PC-9 (cell line): ENCODE measurements at regions not wholly inside any gene's neighbourhood (a gene's known extent, or its start where the extent isn't known, plus 50 kb on each side); places are given as distances from the start of the nearest gene placed in this dataset.
A peak's percentile ranks its signal among the peaks of the same experiment; 100 is the strongest.

Experiments
- BruUV-seq: library from RNA; stranded (reverse); fragments of 400-500 nt; replicated peaks from 2 replicates; lab custom pipeline; 2021; lab: Mats Ljungman, UMichigan
- CTCF ChIA-PET: fragments of 300-600 bp; sonication (Branson Sonifier 250); formaldehyde crosslinking; loops from one replicate; lab custom pipeline; 2022; ENCODE audit warnings: antibody characterized with exemption; lab: Charles Lee
- POLR2A ChIA-PET: fragments of 300-600 bp; sonication (Branson Sonifier 250); formaldehyde crosslinking; loops from one replicate; lab custom pipeline; 2022; ENCODE audit warnings: antibody characterized with exemption; ENCODE audit not compliant: unreplicated experiment; lab: Charles Lee
- DNase-seq, 2 experiments: peaks; one replicate each; pipeline versions ENCODE4 v3.0.0 to v3.0.0-alpha.2; 2015 to 2022; ENCODE audit warnings: mixed read lengths in 1 of 2
- H2AFZ ChIP-seq: fragments of 200-600 bp; sonication (generic); 2 replicates; pipeline ENCODE4 v1.8.1; 2017; ENCODE audit warnings: antibody characterized with exemption
- H3F3A ChIP-seq: fragments of 200-600 bp; sonication (generic); 2 replicates; pipeline ENCODE4 v1.8.1; 2017; ENCODE audit warnings: antibody characterized with exemption, mild to moderate bottlenecking, low read depth; ENCODE audit not compliant: insufficient read depth
- H3K27ac ChIP-seq: fragments of 200-600 bp; sonication (generic); 2 replicates; pipeline ENCODE4 v1.6.1; 2016; ENCODE audit warnings: mixed run types
- H3K27me3 ChIP-seq: fragments of 200-600 bp; sonication (generic); 2 replicates; pipeline ENCODE4 v1.6.1; 2016; ENCODE audit warnings: low read depth, mixed run types; ENCODE audit not compliant: insufficient read depth
- H3K36me3 ChIP-seq: fragments of 200-600 bp; sonication (generic); 2 replicates; pipeline ENCODE4 v1.6.1; 2016; ENCODE audit warnings: low read depth, mixed run types
- H3K4me1 ChIP-seq: fragments of 200-600 bp; sonication (generic); replicated peaks from 2 replicates; pipeline ENCODE4 v1.6.1; 2016; ENCODE audit warnings: mixed run types; ENCODE audit not compliant: insufficient read depth
- H3K4me2 ChIP-seq: fragments of 200-600 bp; sonication (generic); 2 replicates; pipeline ENCODE4 v1.6.1; 2017; ENCODE audit warnings: mixed run types
- H3K4me3 ChIP-seq: fragments of 200-600 bp; sonication (generic); 2 replicates; pipeline ENCODE4 v1.6.1; 2016; ENCODE audit warnings: mixed run types
- H3K79me2 ChIP-seq: fragments of 200-600 bp; sonication (generic); 2 replicates; pipeline ENCODE4 v1.6.1; 2017; ENCODE audit warnings: low read depth, mixed run types
- H3K9me2 ChIP-seq: fragments of 200-600 bp; sonication (generic); 2 replicates; pipeline ENCODE4 v1.8.1; 2017; ENCODE audit warnings: mild to moderate bottlenecking; ENCODE audit not compliant: insufficient read depth
- H3K9me3 ChIP-seq: fragments of 200-600 bp; sonication (generic); 2 replicates; pipeline ENCODE4 v1.8.1; 2016; ENCODE audit warnings: low read depth; ENCODE audit not compliant: insufficient read depth
- H4K20me1 ChIP-seq: fragments of 200-600 bp; sonication (generic); 2 replicates; pipeline ENCODE4 v1.8.1; 2017; ENCODE audit not compliant: insufficient read depth
- CTCF ChIP-seq: fragments of 200-600 bp; sonication (generic); conservative IDR thresholded peaks from 2 replicates; pipeline ENCODE4 v1.6.1; 2017; ENCODE audit warnings: mixed run types, antibody characterized with exemption, mild to moderate bottlenecking, moderate library complexity
- EZH2 ChIP-seq: fragments of 200-600 bp; sonication (generic); IDR thresholded peaks from 2 replicates; pipeline ENCODE4 v1.8.0; 2017; ENCODE audit warnings: antibody characterized with exemption, low read depth
- intact Hi-C: fragments of 100-400 bp; cut with micrococcal nuclease; formaldehyde crosslinking; loops from one replicate; pipeline ENCODE4 v1.10.0; 2022; ENCODE audit not compliant: unreplicated experiment

- no peak overlapping the region for H2AFZ ChIP-seq
- no peaks in the 10 kb centered on the region for H3K9me2 ChIP-seq
- TF ChIP-seq EZH2 (no peak), CTCF (no peak)
- no peaks in the 10 kb centered on the region for H3K27me3 ChIP-seq
- POLR2A ChIA-PET, result interaction anchor here (0.5 kb wide), 1 partner anchor 8 kb away, joined by 4 read pairs; no protein-coding TSS in a partner anchor
- no peaks in the 10 kb centered on the region for H4K20me1 ChIP-seq
- H3F3A ChIP-seq, result peaks cover 23% of the 10 kb centered on the region
- intact Hi-C loops, result no loop called here
- H3K4me3 ChIP-seq, result no peak overlapping the region
- peaks cover 66% of the 10 kb centered on the region for H3K4me1 ChIP-seq
- H3K36me3 ChIP-seq, result no peaks in the 10 kb centered on the region
- H3K27ac ChIP-seq, result no peak overlapping the region
- H3K9me3 ChIP-seq, result no peaks in the 10 kb centered on the region
- no peaks in the 10 kb centered on the region for H3K79me2 ChIP-seq
- no peak overlapping the region for H3K4me2 ChIP-seq
- no TSS peak for BruUV-seq
- CTCF ChIA-PET, result no interaction called here
- no peak for DNase-seq
These were observed 59.1 kb upstream of the MPEG1 start for GRCh38 chr11:59271811-59272327.

GRCh38 chr11:59271247-59271755 lies 58.6 kb upstream of the MPEG1 start:
- TF ChIP-seq EZH2, result no peak
- no peak for TF ChIP-seq CTCF
- no peak for DNase-seq
- ChIA-PET CTCF (no interaction called here), POLR2A (no interaction called here)
- H4K20me1 ChIP-seq, result no peaks in the 10 kb centered on the region
- H3K4me1 ChIP-seq, result peaks cover 71% of the 10 kb centered on the region
- H3F3A ChIP-seq, result peaks cover 27% of the 10 kb centered on the region
- BruUV-seq, result no TSS peak
- H3K27me3 ChIP-seq, result no peaks in the 10 kb centered on the region
- no peaks in the 10 kb centered on the region for H3K79me2 ChIP-seq
- H3K9me3 ChIP-seq, result no peaks in the 10 kb centered on the region
- no peaks in the 10 kb centered on the region for H3K9me2 ChIP-seq
- H3K4me2 ChIP-seq, result no peak overlapping the region
- no peak overlapping the region for H3K27ac ChIP-seq
- H2AFZ ChIP-seq, result no peak overlapping the region
- intact Hi-C loops, result no loop called here
- H3K4me3 ChIP-seq, result no peak overlapping the region
- H3K36me3 ChIP-seq, result no peaks in the 10 kb centered on the region

- no peaks in the 10 kb centered on the region for H3K79me2 ChIP-seq
- no peaks in the 10 kb centered on the region for H3K9me2 ChIP-seq
- H3K4me1 ChIP-seq, result peaks cover 67% of the 10 kb centered on the region
- peak overlapping the region; percentile 60 for H3K4me2 ChIP-seq
- H3K9me3 ChIP-seq, result no peaks in the 10 kb centered on the region
- CTCF ChIA-PET, result no interaction called here
- intact Hi-C loops, result loop anchor here (1.0 kb wide), 1 partner anchor 97 kb away; no protein-coding TSS in a partner anchor
- TF ChIP-seq CTCF (no peak), EZH2 (no peak)
- POLR2A ChIA-PET, result no interaction called here
- DNase-seq, result peak; percentile 68 to 97
- no TSS peak for BruUV-seq
- H3F3A ChIP-seq, result peaks cover 27% of the 10 kb centered on the region
- no peak overlapping the region for H3K4me3 ChIP-seq
- no peaks in the 10 kb centered on the region for H3K36me3 ChIP-seq
- no peaks in the 10 kb centered on the region for H3K27me3 ChIP-seq
- H2AFZ ChIP-seq, result peak overlapping the region; percentile 26; the same call in 1 of the 2 replicates
- H3K27ac ChIP-seq, result peak overlapping the region; percentile 84
- H4K20me1 ChIP-seq, result no peaks in the 10 kb centered on the region
These were observed 55.2 kb upstream of the MPEG1 start for GRCh38 chr11:59267736-59268475.
